ENCODE measurements at regions not wholly inside any gene's neighbourhood (a gene's known extent, or its start where the extent isn't known, plus 50 kb on each side); places are given as distances from the start of the nearest gene placed in this dataset.

DNA sequence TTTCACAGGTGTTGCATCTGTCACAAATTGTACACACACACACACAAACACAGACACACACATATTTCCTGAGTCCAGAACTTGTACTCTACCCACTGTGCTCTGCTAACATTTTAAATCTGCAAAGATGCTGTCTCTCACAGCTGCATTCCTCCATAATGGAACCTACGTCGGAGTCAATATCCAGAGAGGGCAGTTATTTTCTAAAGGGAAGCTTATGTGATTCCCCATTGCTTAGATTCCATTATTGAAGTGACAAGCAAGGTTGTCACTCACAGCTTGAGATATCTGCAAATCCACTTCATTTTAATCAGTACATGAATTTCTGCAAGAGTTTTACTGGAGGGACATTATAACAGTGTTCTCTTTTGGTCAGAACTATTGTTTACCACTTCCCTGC, 992.4 kb downstream of the NSUN3 start:
- TF ChIP-seq, protein P1, sequence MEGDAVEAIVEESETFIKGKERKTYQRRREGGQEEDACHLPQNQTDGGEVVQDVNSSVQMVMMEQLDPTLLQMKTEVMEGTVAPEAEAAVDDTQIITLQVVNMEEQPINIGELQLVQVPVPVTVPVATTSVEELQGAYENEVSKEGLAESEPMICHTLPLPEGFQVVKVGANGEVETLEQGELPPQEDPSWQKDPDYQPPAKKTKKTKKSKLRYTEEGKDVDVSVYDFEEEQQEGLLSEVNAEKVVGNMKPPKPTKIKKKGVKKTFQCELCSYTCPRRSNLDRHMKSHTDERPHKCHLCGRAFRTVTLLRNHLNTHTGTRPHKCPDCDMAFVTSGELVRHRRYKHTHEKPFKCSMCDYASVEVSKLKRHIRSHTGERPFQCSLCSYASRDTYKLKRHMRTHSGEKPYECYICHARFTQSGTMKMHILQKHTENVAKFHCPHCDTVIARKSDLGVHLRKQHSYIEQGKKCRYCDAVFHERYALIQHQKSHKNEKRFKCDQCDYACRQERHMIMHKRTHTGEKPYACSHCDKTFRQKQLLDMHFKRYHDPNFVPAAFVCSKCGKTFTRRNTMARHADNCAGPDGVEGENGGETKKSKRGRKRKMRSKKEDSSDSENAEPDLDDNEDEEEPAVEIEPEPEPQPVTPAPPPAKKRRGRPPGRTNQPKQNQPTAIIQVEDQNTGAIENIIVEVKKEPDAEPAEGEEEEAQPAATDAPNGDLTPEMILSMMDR (conservative IDR thresholded peaks at IDR 0.05; ENCODE audit: low read depth in 2 of 2), result no peak
- TF ChIP-seq CREB1 (CRISPR knock-in tag; IDR thresholded peaks at IDR 0.05; ENCODE audit: low read depth) (no peak), EZH2 (IDR thresholded peaks at IDR 0.05; ENCODE audit: low read depth, unreplicated experiment) (no peak), POLR2AphosphoS5 (IDR thresholded peaks at IDR 0.05; ENCODE audit: low read depth) (no peak), EZH2phosphoT487 (IDR thresholded peaks at IDR 0.05; ENCODE audit: unreplicated experiment) (no peak), NANOG (IDR thresholded peaks at IDR 0.05; ENCODE audit: borderline replicate concordance) (no peak), ZNF114 (CRISPR knock-in tag; IDR thresholded peaks at IDR 0.05) (no peak), STAT1 (IDR thresholded peaks at IDR 0.05; ENCODE audit: unreplicated experiment) (no peak)
- TF ChIP-seq, protein P2, sequence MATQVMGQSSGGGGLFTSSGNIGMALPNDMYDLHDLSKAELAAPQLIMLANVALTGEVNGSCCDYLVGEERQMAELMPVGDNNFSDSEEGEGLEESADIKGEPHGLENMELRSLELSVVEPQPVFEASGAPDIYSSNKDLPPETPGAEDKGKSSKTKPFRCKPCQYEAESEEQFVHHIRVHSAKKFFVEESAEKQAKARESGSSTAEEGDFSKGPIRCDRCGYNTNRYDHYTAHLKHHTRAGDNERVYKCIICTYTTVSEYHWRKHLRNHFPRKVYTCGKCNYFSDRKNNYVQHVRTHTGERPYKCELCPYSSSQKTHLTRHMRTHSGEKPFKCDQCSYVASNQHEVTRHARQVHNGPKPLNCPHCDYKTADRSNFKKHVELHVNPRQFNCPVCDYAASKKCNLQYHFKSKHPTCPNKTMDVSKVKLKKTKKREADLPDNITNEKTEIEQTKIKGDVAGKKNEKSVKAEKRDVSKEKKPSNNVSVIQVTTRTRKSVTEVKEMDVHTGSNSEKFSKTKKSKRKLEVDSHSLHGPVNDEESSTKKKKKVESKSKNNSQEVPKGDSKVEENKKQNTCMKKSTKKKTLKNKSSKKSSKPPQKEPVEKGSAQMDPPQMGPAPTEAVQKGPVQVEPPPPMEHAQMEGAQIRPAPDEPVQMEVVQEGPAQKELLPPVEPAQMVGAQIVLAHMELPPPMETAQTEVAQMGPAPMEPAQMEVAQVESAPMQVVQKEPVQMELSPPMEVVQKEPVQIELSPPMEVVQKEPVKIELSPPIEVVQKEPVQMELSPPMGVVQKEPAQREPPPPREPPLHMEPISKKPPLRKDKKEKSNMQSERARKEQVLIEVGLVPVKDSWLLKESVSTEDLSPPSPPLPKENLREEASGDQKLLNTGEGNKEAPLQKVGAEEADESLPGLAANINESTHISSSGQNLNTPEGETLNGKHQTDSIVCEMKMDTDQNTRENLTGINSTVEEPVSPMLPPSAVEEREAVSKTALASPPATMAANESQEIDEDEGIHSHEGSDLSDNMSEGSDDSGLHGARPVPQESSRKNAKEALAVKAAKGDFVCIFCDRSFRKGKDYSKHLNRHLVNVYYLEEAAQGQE (IDR thresholded peaks at IDR 0.05; ENCODE audit: unreplicated experiment), result no peak

All from GM23338 (cell line).